H1 (cell line): ENCODE measurements at regions not wholly inside any gene's neighbourhood (a gene's known extent, or its start where the extent isn't known, plus 50 kb on each side); places are given as distances from the start of the nearest gene placed in this dataset.

Source experiments
- CHD2 ChIP-seq: IDR thresholded peaks from 2 replicates; pipeline ENCODE4 v1.6.1; 2012; ENCODE audit warnings: low read length, improper control_type of control experiment
- HDAC6 ChIP-seq: IDR thresholded peaks from one replicate; pipeline ENCODE4 v1.7.1; 2012; ENCODE audit warnings: low read depth, mild to moderate bottlenecking, inconsistent platforms, low read length, moderate library complexity
- RAD21 ChIP-seq, 2 experiments: IDR thresholded peaks in 1 of 2; conservative IDR thresholded peaks in 1 of 2; 2 replicates each; pipeline ENCODE4 v1.6.1; 2011; ENCODE audit warnings: low read depth in 2 of 2, low read length in 2 of 2, improper control_type of control experiment in 1 of 2, inconsistent platforms in 1 of 2, mild to moderate bottlenecking in 1 of 2, moderate library complexity in 1 of 2

DNA sequence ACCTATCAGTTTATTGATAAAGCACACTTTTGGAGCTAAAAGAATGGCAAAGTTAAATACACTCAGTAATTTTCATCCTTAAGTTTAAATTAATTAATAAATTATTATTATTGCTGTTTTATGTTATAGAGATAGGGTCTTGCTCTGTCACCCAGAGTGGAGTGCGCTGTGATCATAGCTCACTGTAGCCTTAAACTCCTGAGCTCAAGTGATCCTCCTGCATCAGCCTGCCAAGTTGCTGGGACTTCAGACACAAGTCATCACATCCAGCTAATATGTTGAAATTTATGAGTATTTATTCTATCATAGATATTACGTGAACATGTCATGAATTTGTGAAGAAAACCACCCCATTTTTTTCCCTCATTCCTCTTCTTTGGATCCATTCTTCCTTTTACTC is 64.2 kb downstream of the GJA1 start (continued):
- no peak for TF ChIP-seq CHD2
- TF ChIP-seq HDAC6: no peak
- TF ChIP-seq RAD21 (IDR thresholded peaks at IDR 0.05 in 1 of 2, conservative IDR thresholded peaks at IDR 0.05 in 1 of 2; ENCODE audit: low read depth in 2 of 2, low read length in 2 of 2): no peak
